Ishikawa (cell line): ENCODE measurements at regions not wholly inside any gene's neighbourhood (a gene's known extent, or its start where the extent isn't known, plus 50 kb on each side); places are given as distances from the start of the nearest gene placed in this dataset.

Source experiments
- CEBPB ChIP-seq: IDR thresholded peaks from 2 replicates; pipeline ENCODE4 v1.6.1; 2012
- CREB1 ChIP-seq: IDR thresholded peaks from 2 replicates; pipeline ENCODE4 v1.6.1; 2012; ENCODE audit warnings: low read depth
- EGR1 ChIP-seq: IDR thresholded peaks from 2 replicates; pipeline ENCODE4 v1.6.1; 2012
- EP300 ChIP-seq: IDR thresholded peaks from 2 replicates; pipeline ENCODE4 v1.6.1; 2012; ENCODE audit warnings: borderline replicate concordance
- FOXM1 ChIP-seq: IDR thresholded peaks from 2 replicates; pipeline ENCODE4 v1.6.1; 2012; ENCODE audit warnings: low read depth, borderline replicate concordance
- MAX ChIP-seq: IDR thresholded peaks from 2 replicates; pipeline ENCODE4 v1.6.1; 2012
- NFIC ChIP-seq: IDR thresholded peaks from 2 replicates; pipeline ENCODE4 v1.6.1; 2012
- RAD21 ChIP-seq: IDR thresholded peaks from 2 replicates; pipeline ENCODE4 v1.6.1; 2012; ENCODE audit warnings: low read depth
- REST ChIP-seq: IDR thresholded peaks from 2 replicates; pipeline ENCODE4 v1.6.1; 2012; ENCODE audit warnings: low read depth, mild to moderate bottlenecking
- TAF1 ChIP-seq: IDR thresholded peaks from 2 replicates; pipeline ENCODE4 v1.6.1; 2012; ENCODE audit warnings: low read depth, mild to moderate bottlenecking
- TCF12 ChIP-seq: IDR thresholded peaks from 2 replicates; pipeline ENCODE4 v1.6.1; 2012; ENCODE audit warnings: low read depth
- TEAD4 ChIP-seq: IDR thresholded peaks from 2 replicates; pipeline ENCODE4 v1.6.1; 2012
- YY1 ChIP-seq: IDR thresholded peaks from 2 replicates; pipeline ENCODE4 v1.6.1; 2012; ENCODE audit warnings: low read depth
- ZBTB7A ChIP-seq: IDR thresholded peaks from 2 replicates; pipeline ENCODE4 v1.6.1; 2012; ENCODE audit warnings: low read depth
- TF ChIP-seq, protein P1 (sequence below): IDR thresholded peaks from 2 replicates; pipeline ENCODE4 v1.6.1; 2012

DNA sequence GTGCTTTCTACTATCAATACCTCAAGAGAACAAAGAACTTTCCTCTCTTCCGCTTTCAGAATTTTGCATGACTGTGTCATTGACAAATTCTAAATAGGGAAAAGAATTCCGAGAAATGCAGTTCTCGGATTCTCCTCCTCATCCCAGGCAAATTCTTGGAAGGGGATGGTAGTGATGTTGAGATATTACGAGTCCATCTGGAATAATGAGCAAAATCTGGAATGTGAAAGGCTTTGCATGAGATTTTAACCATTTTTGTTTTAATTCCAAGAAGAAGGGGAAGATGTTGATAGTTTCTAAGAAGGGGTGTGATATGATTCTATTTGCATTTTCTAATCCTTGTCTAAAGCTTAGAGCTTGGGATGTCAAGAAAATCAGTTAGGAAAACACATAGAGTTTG is 127.1 kb upstream of the DOCK10 start:
- TF ChIP-seq REST (no peak), CREB1 (no peak), TAF1 (no peak), YY1 (no peak), MAX (no peak), RAD21 (no peak), CEBPB (no peak), TEAD4 (no peak), FOXM1 (no peak), NFIC (no peak), EP300 (no peak), ZBTB7A (no peak), EGR1 (no peak), TCF12 (no peak)
- TF ChIP-seq, protein P1, sequence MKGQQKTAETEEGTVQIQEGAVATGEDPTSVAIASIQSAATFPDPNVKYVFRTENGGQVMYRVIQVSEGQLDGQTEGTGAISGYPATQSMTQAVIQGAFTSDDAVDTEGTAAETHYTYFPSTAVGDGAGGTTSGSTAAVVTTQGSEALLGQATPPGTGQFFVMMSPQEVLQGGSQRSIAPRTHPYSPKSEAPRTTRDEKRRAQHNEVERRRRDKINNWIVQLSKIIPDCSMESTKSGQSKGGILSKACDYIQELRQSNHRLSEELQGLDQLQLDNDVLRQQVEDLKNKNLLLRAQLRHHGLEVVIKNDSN = no peak

- TF ChIP-seq TEAD4 (no peak), TCF12 (no peak), FOXM1 (no peak), RAD21 (no peak), YY1 (no peak), ZBTB7A (no peak), NFIC (no peak), TAF1 (no peak), EP300 (no peak), CEBPB (no peak), CREB1 (no peak)
- TF ChIP-seq, protein P1 = no peak
These were observed 122.8 kb upstream of the DOCK10 start for GRCh38 chr2:225165052-225165451.

GRCh38 chr2:225164401-225165050 is 122.3 kb upstream of the DOCK10 start:
- TF ChIP-seq NFIC (no peak), REST (no peak), RAD21 (no peak), YY1 (no peak), TAF1 (no peak), TEAD4 (no peak), CREB1 (no peak), MAX (no peak), FOXM1 (no peak), TCF12 (no peak), CEBPB (no peak), ZBTB7A (no peak), EP300 (no peak), EGR1 (no peak)
- TF ChIP-seq, protein P1 = no peak

DNA sequence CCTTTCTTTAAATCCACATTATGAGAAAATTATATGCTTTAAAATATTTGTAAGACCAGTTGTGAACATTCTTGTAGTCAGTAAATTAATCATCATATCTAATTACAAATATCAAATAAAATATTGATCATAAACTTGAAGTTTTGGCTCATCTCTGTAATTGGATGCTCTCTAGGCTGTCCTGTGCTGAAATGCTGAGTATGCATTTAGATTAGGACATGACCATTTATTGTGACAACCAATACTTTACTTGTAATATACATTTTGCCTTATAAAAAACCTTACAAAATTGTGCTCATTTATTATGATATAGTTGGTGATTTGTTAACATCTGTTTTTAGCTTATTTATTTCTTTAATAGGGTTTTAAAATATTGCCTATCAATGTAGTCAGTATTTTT is 116.1 kb upstream of the DOCK10 start:
- TF ChIP-seq FOXM1 = no peak
- no peak for TF ChIP-seq RAD21
- no peak for TF ChIP-seq YY1
- TF ChIP-seq ZBTB7A = no peak

DNA sequence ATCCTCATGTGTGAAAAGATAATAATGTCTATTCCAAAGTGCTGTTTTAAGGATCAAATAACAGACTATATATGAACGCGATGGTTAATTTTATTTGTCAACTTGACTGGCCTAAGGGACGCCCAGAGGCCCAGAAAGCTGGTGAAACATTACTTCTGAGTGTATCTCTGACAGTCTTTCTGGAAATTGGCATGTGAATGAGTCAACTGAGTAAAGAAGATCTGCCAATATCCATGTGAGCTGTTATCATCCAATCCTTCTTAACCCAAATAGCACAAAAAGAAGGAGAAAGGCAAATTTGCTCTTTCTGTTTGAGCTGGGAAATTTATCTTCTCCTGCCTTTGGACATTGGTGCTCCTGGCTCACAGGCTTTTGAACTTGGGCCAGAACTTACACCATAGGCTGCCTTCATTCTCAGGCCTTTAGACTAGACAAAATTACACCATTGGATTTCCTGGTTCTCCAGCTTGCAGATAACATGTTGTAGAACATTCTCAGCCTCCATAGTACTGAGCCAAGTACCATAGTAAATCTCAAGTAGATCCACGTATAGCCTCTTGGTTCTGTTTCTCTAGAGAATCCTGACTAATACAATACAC is 114.7 kb upstream of the DOCK10 start:
- no peak for TF ChIP-seq ZBTB7A
- no peak for TF ChIP-seq REST
- no peak for TF ChIP-seq TCF12
